Activated CD4-positive, alpha-beta T cell treated with anti-CD3 and anti-CD28 coated beads, Interleukin-2, Interleukin-4, amounts not matched to agents 100 ng/mL and 50 ng/mL, durations not matched to agents 16 hours and 8 hours (primary cell): ENCODE measurements at regions not wholly inside any gene's neighbourhood (a gene's known extent, or its start where the extent isn't known, plus 50 kb on each side); places are given as distances from the start of the nearest gene placed in this dataset.

Experiments
- DNase-seq: peaks from one replicate; pipeline ENCODE4 v3.0.0-alpha.2; 2020; ENCODE audit warnings: low spot score

GRCh38 chr9:118940473-118940872 lies 428.8 kb downstream of the BRINP1 start:
- no peak for DNase-seq

DNA sequence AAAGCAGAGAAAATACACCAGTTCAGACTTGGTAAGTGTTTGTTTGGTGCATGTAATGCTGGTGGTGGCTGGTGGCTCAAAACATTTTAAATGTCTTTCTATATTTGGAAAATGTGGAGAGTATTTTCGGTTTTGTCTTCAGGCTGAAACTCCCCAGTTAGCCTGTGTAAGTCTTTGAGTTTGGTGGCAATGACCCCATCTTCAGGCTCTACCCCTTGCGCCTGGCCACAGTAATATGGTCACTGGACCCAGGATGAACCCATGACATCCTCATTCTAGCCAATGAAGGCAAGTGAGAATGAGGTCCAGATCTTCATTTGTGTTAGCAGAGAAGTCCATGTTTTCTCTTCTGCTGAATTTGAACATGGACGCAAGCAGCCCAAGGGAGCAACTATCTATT lies 422.6 kb downstream of the BRINP1 start:
- no peak for DNase-seq

DNA sequence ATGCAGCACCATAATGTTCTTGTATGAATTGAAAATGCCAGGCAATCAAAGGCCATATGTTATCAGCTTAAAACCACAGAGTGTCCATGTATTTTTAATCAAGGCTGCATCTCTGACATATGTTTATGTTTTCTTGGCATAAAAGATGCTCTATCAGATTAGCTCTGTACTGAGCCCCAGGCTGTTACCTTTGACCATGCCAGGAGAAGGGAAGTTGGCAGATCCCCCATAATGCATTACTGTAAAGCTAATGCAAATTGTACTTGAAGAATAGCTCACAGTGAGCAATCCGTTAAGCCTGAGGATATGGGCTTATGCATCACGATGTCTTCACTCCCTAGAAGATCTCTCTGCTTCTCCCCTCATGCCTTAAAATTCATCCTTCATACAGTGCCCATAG lies 414.4 kb downstream of the BRINP1 start:
- DNase-seq = no peak

- no peak for DNase-seq
Observed at GRCh38 chr9:118957585-118957984, 411.6 kb downstream of the BRINP1 start.

DNA sequence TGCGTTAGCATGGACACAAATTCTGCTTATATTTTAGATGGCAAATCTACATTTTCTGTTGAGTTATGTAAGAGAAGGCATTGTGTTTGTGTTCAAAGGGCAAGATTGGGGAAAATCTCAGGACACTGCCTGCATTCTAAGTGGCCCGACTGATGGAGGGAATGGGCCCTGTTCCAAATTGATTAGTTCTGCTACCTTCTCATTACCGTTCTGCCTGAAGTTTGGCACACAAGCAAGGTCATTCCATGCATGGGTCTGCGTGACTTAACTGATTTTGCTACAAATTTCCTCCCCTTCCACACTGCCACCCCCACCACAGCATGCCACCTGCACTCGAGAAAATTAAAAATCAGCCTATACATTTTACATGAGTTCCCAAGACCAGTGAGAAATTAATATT lies 409.9 kb downstream of the BRINP1 start:
- DNase-seq = no peak

GRCh38 chr9:118961857-118962256 lies 407.4 kb downstream of the BRINP1 start:
- no peak for DNase-seq

GRCh38 chr9:118962426-118962825 lies 406.8 kb downstream of the BRINP1 start:
- no peak for DNase-seq

DNA sequence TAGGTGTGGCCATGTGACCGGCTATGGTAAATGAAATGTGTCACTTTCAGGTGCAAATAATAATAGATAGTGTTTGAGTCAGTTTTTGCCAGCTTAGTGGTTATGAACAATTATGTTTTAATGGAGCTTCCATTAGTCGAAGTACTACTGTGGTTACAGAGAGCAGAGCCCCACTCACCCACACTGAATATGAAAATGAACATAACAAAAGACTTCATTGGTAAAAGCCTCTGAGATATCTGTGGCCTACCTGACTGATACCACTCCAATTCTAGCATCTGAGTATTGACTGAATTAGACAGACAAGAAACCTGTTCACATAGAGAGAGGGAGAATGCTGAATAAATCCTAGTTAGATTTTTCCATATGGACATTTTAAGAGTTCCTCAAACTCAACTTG lies 405.6 kb downstream of the BRINP1 start:
- DNase-seq = no peak

DNA sequence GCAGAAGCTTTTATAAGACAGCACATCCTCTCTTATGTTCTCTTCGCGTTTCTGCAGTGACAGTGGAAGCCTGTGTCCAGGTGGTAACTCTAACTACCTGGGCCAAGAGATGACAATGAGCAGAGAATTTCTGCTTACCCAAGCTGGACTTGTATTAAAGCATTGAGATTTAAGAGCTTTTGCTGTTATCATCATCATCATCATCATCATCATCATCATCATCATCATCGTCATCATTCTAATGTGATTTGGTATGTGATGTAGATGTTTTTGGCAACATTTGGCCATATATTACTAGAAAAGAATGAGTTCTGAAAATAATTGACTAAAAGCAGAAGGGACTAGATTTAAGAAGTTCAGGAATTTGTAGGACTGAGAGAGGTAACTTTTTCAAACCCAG lies 401.3 kb downstream of the BRINP1 start:
- no peak for DNase-seq

- no peak for DNase-seq
Observed at GRCh38 chr9:118975736-118976135, 393.5 kb downstream of the BRINP1 start.

- DNase-seq = no peak
Observed at GRCh38 chr9:118976160-118976559, 393.1 kb downstream of the BRINP1 start.

DNA sequence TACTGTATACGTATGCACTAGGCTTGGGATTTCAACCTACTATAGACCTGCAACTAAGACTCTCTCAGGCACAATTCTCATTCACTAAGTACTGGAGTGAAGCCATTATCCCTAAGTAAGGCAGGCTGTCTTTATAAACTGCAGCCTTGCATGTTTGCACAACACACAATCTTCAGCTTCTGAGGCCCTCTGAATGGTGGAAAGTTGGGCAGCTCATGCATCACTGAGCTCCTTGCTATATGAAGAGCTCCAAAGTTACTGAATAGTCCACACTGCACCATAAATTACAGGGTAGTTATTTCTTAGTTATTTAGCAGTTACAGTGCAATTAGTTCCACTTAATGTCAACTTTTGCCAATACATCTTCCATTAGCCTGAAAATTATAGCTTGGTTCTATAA lies 384.6 kb downstream of the BRINP1 start:
- no peak for DNase-seq

DNA sequence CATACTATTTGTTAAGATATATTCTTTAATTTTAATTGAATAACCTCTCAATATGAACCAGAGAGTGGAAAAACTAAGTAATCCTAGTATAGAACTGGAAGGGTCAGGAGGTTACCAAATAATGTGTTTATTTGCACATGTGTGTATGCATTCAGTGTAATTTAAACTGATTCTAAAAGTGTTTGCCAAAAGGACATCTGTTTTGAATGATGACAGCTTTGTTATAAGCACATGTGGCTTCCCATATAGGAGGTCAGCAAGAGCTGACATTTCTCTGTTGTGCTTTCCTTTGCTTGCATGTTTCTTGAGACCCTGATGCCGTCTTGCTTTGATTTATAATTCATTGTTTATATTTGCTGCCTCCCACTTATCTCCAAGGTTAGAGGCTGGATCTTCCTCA lies 383.4 kb downstream of the BRINP1 start:
- no peak for DNase-seq

DNA sequence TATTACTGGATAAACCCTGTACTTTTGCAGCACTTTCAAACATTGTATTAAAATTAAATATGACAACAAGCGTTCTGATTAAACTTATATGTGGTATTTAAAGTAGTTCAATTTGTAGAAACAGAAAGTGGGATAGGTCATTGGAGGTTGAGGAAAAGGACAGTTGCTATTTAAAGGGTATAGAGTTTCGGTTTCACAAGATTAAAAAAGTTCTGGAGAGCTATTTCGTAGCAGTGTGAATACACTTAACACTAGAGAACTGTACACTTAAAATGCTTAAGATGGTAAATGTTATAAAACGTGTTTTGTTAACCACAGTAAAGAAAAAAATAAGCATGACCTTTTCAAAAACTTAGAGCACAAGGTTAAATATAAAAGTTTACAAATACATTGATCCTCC lies 382.1 kb downstream of the BRINP1 start:
- no peak for DNase-seq

GRCh38 chr9:118990949-118991348 lies 378.3 kb downstream of the BRINP1 start:
- no peak for DNase-seq

GRCh38 chr9:118991366-118992285 lies 377.6 kb downstream of the BRINP1 start:
- no peak for DNase-seq

DNA sequence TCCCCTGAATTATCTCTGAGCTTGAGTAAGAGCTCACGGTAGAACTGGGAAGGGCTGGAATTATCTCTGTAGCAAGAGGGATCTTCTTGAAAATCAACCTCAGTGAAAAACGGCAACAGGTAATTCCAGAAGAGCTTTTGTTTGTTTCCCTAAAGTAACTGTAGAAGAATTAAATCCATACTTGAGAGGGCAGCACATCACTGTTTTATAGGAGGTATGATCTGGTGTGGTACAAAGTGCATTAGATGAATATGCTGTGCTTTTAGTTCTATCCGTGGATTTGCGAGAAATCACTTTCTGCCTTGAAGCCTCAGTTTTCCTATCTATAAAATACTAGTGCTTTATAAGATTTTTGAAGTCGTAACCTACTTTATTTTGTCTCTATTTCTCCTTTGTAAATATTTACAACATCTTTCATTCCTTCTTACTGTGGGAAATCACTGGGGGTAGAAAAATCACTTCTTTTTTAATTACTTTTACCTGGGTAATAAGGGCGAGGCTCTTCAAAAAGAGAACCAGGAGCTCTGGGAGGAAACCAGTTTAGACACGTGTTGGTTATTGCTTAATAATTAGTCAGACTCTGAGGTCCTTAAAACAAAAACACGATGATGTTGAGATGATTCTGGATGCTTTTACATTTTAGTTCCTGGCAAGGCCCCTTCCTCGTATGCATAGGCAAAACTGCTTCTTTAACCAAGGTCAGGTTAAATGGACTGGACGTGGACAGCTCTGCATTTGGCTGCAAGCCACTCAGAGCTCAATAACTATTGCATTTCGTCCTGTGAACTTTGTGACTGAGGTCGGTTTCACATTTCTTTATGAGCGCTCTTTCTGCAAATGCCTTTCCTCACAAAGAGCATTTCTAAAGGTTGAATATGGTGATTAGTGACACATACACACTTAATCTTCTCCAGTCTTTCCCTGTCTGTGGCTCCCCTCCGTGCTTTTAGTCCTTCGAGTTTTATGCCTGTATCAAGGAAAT lies 376.1 kb downstream of the BRINP1 start:
- no peak for DNase-seq

DNA sequence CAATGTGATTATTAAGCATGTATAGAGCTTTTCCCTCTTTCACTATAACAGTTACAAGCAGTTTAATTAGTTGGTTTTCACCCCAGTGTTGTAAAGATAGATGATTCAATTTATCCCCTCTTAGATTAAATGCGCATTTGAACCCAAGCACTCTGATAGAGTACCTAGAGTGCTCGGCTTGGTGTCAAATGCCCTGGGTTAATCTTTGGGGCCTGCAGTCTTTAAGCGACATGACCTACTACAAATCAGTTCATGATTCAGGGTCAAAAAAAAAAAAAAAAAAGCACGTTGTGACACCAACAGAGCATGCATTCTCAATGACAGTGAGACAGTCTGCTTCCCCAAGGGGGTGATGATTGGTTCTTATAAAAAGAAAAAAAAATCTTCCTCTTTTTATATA lies 375.3 kb downstream of the BRINP1 start:
- no peak for DNase-seq

DNA sequence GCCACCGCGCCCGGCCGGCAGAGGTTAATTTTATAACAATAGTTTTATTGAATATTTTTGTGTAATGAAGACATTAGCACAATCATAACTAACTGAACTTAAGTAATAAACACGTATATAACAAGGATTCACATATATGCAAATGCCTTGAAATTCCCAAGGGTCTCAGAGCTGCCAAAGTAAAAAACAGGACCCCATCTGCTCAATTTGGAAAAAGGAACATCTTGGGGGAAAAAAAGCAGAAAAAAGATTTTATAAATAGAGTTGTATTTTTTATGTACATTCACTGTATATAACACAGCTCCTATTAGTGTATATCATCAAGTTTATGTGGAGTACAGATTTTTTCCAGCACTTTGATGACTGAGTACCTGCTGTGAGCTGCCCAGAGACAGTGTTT lies 366.7 kb downstream of the BRINP1 start:
- DNase-seq = no peak

DNA sequence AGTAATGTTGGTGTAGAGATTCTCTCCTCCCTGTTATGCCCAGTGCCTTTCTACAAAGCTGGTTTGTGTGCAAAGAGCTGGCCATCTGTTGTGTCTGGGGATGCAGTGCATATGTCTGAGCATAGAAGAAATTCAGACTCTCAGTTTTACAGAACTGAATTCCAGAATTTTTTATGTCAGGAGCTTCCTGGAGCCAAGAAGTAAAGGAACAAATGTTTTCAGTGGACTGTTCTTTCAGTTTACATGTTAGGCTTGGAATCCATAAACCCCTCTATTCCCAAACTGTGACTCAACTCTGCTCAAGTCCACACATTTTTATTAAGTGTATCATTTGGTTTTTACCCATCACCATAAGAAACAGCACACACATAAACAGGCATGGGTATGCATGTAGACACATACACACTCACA lies 366.0 kb downstream of the BRINP1 start:
- DNase-seq = no peak

DNA sequence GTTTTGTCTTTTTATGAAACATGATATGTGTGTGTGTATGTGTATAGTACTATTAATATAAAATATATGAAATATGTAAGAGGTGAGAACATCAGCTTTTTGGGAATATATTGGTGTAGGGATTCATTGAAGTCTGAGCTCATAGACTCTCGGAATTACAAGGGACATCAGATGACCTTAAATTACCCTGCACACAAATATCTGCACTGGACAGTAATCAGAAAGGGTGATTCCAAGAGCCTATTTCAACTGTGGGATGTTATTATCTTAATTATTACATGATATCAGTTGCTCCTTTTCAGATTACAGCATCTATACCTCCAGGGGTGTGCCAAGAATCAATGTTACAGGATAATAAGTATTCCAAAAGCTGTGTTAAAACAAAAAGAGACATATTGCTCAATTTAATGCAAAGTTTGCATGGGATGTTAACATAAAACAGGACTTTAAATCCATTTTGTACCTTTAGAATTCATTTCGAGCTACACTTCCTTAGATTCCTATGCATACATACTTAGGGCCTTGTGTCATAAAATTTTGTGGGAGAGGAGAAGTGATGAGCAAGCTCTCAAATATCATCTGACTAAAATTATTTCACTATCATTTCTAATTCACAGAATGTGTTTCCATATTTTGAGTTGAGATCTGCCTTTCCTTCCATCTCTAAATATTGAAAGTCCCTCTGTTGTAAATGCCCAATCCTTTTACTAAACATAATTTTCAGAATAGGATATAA lies 365.2 kb downstream of the BRINP1 start:
- DNase-seq = no peak

DNA sequence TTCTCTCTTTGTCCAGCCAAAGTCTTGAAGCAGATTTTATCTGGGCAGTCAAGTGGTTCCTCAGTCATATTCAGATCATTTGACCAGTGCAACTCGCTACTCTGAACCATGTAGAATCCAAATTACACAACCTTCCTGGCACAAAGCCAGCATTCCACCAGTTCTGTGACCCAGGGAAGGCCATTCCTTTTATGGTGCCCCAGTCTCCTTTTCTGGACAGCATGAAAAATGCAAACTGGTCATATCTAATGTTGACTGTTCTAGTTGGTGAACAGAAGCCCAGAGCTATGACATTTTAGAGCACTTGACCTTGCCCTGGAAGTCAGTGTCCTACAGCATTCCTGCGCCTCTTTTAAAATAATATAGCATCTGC lies 364.6 kb downstream of the BRINP1 start:
- no peak for DNase-seq
